SH-SY5Y (cell line): ENCODE measurements at regions not wholly inside any gene's neighbourhood (a gene's known extent, or its start where the extent isn't known, plus 50 kb on each side); places are given as distances from the start of the nearest gene placed in this dataset.

ENCODE experiments used
- GATA2 ChIP-seq: IDR thresholded peaks from 2 replicates; pipeline ENCODE4 v1.6.1; 2011; ENCODE audit warnings: mild to moderate bottlenecking, low read depth, low read length
- GATA3 ChIP-seq: IDR thresholded peaks from 2 replicates; pipeline ENCODE4 v1.6.1; 2011; ENCODE audit warnings: low read depth, mild to moderate bottlenecking, low read length, moderate library complexity

DNA sequence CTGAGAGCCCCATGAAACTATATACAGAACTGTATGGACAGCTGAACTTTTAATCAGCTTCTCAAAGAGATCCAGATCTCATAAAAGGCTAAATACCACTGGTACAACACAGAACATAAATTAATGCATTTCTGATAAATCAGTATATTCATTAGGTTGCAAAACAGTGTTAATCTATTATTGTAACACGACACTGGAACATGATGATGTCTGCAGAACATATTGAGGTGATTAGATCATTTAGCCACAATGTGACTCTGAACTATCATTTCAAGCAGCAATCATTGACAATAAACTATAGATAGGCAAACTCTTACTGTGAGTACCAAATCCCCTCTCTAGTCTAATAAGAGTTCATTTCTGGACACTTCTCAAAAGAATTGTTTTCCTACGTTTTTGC lies 50.3 kb downstream of the GASK1B start:
- TF ChIP-seq GATA3 = no peak
- TF ChIP-seq GATA2 = no peak

DNA sequence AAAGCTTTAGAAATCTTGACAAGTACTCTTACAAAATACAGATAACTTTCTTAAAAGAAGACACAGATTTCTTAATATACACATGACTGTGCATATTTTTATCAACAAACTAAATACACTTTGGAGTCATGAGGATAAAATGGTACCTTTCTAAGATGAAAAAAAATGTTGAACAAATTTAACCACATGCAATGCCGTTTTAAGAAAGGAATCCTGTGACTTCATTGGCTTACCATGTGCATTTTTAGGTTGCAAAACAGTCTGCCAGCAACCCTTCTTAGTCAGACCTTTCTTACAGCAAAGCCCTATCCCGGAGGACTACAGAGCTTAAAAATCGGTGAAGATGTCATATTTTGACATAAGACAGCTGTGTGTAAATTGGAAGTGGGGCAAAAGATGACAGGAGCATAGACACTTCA lies 51.7 kb downstream of the GASK1B start:
- TF ChIP-seq GATA3 (no peak), GATA2 (no peak)

DNA sequence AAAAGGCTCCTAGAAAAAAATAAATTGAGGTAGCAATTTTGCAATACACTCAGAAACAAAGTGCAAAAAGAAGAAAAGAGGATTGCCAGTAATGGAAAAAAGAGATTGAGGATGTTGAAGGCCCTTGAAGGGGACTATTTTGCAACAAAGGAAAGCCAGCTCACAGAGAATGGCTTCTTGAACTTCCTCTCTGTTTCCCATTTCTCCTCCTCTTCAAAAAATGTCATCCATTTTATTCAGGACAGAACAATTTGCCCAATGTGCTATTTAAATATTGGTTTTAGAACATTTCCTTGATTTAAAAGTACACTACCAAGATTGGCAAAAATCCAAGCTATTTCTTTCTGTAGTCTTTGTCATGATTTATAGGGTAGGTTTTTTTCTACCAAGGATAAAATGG lies 60.2 kb downstream of the GASK1B start:
- no peak for TF ChIP-seq GATA3
- TF ChIP-seq GATA2 = no peak

DNA sequence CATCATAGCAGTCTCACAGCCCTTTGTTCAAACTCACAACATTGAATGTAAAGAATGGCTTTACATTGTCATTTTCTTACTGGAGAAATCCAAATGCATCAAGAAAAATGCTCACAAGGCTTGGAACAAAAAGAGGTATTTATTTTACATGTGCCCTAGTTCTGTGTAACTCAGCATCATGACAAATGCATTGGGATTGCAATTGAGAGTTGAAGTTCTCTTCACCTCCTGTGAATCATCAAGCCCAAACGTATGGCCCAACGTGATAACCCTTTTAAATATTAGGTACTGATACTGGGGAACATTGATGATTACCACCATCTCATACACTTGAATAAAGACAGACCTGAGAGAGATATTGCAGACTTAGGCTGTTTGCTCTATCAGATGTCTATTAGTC lies 61.6 kb downstream of the GASK1B start:
- TF ChIP-seq GATA2 (no peak), GATA3 (no peak)

DNA sequence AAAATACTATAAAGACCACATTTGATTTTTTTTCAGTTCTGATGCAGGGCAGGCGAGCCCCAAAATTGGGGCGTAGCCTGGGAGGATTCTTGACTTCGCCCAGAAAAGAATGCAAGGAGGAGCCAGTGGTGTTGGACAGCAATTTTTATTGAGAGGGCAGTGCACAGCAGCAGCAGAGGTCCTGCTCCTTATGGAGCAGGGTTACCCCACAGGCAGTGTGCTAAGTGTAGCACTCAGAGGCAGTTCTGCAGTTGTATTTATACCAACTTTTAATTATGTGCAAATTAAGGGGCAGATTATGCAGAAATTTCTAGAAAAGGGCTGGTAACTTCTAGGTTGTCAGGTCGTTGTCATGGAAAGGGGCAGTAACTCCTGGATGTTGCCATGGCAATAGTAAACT lies 69.9 kb downstream of the GASK1B start:
- TF ChIP-seq GATA2 (no peak), GATA3 (no peak)

DNA sequence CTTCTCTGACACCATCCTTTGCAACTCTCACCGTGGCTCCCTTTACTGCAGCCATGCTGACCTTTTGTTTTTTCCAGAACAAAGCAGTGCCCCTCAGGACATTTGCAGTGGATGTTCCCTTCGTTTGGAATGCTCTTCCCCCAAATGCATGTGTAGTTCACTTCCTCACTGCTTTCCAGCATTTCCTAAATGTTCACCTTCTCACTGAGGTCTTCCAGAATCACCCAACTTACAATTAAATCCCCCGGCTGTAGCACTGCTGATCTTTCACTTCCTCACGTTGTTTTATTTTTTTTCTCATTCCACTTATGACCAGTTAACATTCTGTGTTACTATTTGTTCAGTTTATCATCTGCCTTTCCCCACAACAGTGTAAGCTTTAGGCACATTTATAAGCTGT lies 73.1 kb downstream of the GASK1B start:
- TF ChIP-seq GATA3 (no peak), GATA2 (no peak)

DNA sequence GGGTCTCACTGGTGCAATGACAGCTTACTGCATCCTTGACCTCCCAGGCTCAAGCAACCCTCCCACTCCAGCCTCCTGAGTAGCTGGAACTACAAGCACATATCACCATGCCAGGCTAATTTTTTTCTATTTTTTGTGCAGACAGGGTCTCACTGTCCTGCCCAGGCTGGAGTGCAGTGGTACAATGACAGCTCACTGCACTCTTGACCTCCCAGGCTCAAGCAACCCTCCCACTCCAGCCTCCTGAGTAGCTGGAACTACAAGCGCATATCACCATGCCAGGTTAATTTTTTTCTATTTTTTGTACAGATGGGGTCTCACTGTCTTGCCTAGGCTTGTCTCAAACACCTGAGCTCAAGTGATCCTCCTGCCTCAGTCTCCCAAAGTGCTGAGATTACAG lies 74.0 kb downstream of the GASK1B start:
- TF ChIP-seq GATA2 (no peak), GATA3 (no peak)

DNA sequence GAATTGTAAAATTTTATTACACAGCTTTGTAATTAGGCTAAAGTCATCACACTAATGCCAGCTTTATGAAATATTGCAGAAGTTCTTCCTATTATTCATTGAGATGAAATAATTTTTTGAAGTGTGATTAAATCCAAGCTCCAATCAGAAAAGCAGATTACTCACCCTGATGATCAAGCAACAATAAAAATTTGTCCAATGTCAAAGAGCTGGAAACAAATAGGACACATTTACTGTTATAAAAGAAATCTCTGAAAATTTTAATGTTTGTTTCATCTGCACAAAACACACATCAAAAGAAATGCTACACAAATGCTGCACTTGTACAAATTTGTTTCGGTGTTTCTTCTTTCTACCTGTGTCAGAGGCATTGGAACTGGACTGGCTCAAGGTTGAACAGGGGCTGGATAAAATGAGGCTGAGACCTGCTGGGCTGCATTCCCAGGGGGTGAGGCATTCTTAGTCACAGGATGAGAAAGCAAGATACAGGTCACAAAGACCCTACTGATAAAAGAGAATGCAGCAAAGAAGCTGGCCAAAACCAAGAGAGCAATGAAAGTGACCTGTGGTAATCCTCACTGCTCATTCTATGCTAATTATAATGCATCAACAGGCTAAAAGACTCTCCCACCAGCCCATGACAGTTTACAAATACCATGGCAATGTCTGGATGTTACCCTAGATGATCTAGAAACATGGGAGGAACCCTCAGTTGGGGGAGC lies 78.3 kb downstream of the GASK1B start:
- no peak for TF ChIP-seq GATA3
- TF ChIP-seq GATA2 = no peak

DNA sequence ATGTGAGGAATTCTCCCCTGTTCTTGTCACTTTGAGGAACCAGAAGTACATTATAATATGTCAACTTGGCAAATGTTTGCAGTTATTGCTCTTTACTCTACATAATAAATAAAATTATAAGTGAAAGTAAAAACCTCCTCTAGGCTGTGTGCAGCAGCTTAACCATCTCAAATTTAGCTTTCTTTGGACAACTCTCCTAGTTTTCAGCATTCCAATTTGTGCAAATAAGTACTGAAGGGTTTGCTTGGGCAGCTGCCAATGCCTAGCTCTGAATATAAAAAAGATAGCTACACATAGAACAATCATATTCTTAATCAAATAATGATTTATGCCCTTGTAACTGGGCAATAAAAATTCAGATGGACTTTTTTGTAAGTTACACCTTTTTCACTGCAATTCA lies 82.5 kb downstream of the GASK1B start:
- no peak for TF ChIP-seq GATA2
- TF ChIP-seq GATA3 = no peak

DNA sequence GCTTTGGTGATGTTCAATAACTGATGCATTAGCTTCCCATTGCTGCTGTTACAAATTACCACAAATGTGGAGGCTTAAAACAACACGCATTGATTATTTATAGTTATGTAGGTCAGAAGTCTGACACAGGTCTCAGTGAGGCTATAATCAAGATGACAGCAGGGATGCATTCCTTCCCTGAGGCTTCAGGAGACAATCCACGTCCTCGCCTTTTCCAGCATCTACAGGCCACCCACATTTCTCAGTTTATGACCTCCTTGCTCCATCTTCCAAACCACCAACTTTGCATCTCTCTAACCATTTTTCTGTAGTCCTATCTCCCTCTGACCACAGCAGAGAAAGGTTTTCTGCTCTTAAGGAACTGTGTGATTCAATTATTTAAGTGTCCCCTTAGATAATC lies 92.5 kb downstream of the GASK1B start:
- TF ChIP-seq GATA2 (no peak), GATA3 (no peak)

DNA sequence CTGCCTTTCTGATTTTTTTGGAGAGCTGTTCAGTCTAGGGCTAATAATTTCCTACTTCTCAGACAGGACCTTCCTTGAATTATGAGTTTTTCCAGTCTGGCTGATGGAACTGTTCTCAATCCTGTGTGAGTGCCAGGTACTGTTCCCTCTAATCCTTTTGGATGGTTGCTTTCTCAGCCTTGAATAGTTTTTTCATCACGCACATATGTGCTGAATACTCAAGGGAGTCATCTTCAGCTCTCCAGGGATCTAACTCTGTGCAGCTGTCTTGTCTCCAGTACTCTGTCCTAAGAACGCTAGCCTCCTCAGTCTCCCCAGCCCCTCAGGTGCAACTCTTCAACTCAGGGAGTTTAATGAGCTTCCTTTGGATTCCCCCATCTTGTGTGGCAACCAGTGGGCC lies 93.2 kb downstream of the GASK1B start:
- no peak for TF ChIP-seq GATA3

DNA sequence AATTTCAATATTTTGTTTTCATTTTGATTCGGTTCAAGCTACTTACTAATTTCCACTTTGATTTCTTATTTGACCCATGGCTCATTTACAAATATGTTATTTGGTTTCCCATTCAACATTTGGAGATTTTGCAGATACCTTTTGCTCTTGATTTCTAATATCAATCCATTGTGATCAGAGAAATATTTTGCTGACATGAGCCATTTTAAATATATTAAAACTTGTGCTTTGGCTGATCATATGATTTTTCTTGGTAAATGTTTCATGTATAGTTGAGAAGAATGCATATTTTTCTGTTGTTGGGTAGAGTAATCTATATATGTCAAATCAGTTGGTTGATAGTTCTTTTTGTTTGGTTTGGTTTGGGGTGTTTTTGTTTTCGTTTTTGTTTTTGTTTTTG lies 95.0 kb downstream of the GASK1B start:
- TF ChIP-seq GATA2 (no peak), GATA3 (no peak)

DNA sequence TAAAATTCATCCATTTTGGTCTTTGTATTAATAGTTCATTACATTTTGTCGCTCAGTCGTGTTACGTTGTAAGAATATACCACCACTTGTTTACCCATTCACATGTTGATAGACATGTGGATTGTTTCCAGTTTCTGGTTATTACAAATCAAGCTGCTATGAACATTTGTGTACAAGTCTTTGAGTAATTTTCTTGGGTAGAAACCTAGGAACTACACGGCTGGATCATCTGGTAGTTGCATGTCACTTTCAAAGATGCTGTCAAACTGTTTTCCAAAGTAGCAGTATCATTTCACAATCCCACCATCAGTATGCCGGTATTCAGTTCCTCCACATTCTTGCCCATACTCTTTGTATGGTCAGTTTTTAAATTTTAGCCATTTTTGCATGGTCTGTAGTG lies 98.0 kb downstream of the GASK1B start:
- TF ChIP-seq GATA3 = no peak
- no peak for TF ChIP-seq GATA2

DNA sequence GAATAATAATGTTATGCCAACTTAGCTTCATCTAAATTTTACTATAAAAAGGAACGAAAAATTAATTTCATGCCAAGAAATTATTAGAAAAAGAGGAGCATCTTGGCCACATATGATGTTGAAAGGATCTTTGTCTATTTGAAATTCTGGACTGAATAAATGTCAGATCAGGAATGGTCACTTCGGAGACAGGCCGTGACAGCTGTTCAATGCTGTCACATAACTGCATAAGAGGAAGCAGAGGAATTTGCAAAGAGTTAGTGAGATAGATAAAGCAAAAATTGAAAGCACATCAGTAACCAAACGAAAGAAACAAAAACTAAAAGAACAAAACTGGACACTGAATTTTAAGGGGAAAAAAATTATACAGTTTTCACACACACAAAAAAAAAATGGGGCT lies 100.9 kb downstream of the GASK1B start:
- TF ChIP-seq GATA3 (no peak), GATA2 (no peak)

DNA sequence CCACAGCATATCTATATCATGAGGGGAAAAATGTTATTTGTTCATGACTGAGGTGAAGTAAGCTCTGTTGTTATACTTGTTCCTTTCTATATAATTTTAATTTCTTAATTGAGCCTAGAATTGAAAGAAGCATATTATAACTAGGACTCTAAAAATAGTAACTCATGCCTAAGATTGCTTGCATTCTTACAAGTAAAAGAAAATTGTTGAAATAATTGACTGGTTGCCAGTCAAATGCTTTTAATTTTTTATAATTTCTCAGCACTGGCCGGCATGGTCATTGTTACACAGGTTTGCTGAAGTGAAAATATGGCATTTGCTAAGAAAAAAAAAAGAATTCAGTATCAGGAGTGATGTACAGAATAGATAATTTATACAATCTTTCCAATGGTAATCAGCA lies 104.8 kb downstream of the GASK1B start:
- TF ChIP-seq GATA3 (no peak), GATA2 (no peak)

DNA sequence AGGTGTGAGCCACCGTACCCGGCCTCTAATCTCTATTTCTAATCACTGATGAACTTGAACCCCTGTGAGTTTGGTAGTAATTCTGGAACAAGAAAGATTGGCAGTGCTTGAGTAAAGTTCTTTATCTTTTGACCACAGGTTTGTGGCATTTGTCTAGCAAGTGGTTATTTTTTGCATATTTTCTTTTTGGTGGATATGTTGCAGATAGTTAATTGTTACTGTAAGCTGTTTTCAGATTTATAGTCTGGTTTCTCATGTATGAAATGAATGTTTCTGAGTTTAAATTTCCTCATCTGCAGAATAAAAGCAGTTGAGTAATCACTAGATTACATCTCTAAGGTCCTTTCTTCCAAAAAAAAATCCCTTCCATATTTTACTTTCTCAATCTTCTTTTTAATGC lies 105.2 kb downstream of the GASK1B start:
- TF ChIP-seq GATA3 = no peak
- TF ChIP-seq GATA2 = no peak
